ENCODE measurements at regions not wholly inside any gene's neighbourhood (a gene's known extent, or its start where the extent isn't known, plus 50 kb on each side); places are given as distances from the start of the nearest gene placed in this dataset.
A peak's percentile ranks its signal among the peaks of the same experiment; 100 is the strongest.

DNA sequence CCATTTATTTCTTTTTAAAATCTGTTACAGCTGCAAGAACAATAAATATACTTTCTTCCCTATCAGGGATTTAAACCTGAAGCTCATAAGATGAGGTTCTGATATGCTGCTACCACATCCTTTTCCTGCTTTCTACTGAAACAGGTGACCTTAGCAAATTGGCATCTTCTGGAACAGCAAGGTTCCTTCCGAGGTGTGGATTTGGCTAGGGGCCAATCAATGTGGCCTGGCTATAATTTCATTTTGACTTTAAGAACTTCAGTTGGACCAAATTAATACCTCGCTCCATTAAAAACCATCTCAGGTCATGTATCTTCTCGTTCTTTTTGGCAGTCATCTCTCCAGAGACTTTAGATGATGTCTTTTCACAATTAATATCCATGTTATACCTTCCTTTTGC lies 53.4 kb upstream of the C3orf80 start:
- Histone ChIP-seq H3K36me3 (ENCODE audit: insufficient read depth, low read length) (no peaks in the 10 kb centered on the region), H2AFZ (ENCODE audit: low read depth, low read length) (no peak overlapping the region), H3K79me2 (ENCODE audit: insufficient read depth, low read length) (no peaks in the 10 kb centered on the region), H3K9ac (ENCODE audit: low read length) (no peak overlapping the region), H3K27ac (ENCODE audit: low read depth, low read length) (no peak overlapping the region), H3K27me3 (ENCODE audit: insufficient read depth, low read length) (no peaks in the 10 kb centered on the region), H3K4me3 (ENCODE audit: insufficient read depth, low read depth, low read length) (no peak overlapping the region), H3K4me1 (ENCODE audit: insufficient read depth, low read length) (peaks cover 17% of the 10 kb centered on the region), H3K4me2 (ENCODE audit: low read length) (no peak overlapping the region), H3K9me3 (ENCODE audit: insufficient read depth, low read depth, low read length) (no peaks in the 10 kb centered on the region), H4K20me1 (ENCODE audit: insufficient read depth, low read length) (no peaks in the 10 kb centered on the region)
- Mint-ChIP-seq H3K36me3 (ENCODE audit: low read depth, unreplicated experiment) (peaks cover 3% of the 10 kb centered on the region), H3K4me3 (ENCODE audit: unreplicated experiment) (no peak overlapping the region), H3K27me3 (ENCODE audit: low read depth, unreplicated experiment) (no peaks in the 10 kb centered on the region), H3K9me3 (ENCODE audit: unreplicated experiment) (peaks cover 1% of the 10 kb centered on the region), H3K4me1 (ENCODE audit: low read depth, unreplicated experiment) (peaks cover 32% of the 10 kb centered on the region), H3K27ac (ENCODE audit: unreplicated experiment) (no peak overlapping the region)
- TF ChIP-seq EZH2 (IDR thresholded peaks at IDR 0.05; ENCODE audit: insufficient read depth, low read length), result no peak
- TF ChIP-seq, protein P1, sequence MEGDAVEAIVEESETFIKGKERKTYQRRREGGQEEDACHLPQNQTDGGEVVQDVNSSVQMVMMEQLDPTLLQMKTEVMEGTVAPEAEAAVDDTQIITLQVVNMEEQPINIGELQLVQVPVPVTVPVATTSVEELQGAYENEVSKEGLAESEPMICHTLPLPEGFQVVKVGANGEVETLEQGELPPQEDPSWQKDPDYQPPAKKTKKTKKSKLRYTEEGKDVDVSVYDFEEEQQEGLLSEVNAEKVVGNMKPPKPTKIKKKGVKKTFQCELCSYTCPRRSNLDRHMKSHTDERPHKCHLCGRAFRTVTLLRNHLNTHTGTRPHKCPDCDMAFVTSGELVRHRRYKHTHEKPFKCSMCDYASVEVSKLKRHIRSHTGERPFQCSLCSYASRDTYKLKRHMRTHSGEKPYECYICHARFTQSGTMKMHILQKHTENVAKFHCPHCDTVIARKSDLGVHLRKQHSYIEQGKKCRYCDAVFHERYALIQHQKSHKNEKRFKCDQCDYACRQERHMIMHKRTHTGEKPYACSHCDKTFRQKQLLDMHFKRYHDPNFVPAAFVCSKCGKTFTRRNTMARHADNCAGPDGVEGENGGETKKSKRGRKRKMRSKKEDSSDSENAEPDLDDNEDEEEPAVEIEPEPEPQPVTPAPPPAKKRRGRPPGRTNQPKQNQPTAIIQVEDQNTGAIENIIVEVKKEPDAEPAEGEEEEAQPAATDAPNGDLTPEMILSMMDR (IDR thresholded peaks at IDR 0.05; ENCODE audit: insufficient read depth, low read depth, low read length), result no peak
- DNase-seq (ENCODE audit: low read depth), result no peak
- FAIRE-seq, result no peak

DNA sequence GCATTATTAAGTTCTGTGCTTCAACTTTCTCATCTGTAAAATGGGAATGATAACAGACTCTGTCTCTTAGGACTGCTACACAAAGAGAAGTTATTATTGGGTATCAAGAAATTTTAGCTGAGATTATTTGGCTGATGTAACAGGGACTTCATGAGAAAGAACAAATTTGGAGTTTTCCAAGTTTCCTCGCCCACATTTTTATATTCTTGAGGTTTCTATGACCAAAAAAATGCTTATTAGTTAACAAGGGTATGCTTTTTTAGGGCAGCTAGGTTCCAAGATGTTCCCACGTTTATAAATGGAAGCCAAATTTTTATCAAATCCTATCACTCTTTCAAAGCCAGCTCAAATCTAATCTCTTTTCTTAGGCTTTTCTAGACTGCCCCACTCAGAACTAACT lies 50.6 kb upstream of the C3orf80 start:
- no peak for TF ChIP-seq EZH2 (IDR thresholded peaks at IDR 0.05; ENCODE audit: insufficient read depth, low read length)
- TF ChIP-seq, protein P1 (IDR thresholded peaks at IDR 0.05; ENCODE audit: insufficient read depth, low read depth, low read length), result no peak
- Mint-ChIP-seq H3K9me3 (ENCODE audit: unreplicated experiment) (peaks cover 4% of the 10 kb centered on the region), H3K27ac (ENCODE audit: unreplicated experiment) (no peak overlapping the region), H3K36me3 (ENCODE audit: low read depth, unreplicated experiment) (peaks cover 3% of the 10 kb centered on the region), H3K4me3 (ENCODE audit: unreplicated experiment) (no peak overlapping the region), H3K27me3 (ENCODE audit: low read depth, unreplicated experiment) (no peaks in the 10 kb centered on the region), H3K4me1 (ENCODE audit: low read depth, unreplicated experiment) (peaks cover 15% of the 10 kb centered on the region)
- H3K4me3 ChIP-seq (ENCODE audit: insufficient read depth, low read depth, low read length), result no peak overlapping the region
- H3K27ac ChIP-seq (ENCODE audit: low read depth, low read length), result no peak overlapping the region
- no peak overlapping the region for H3K4me2 ChIP-seq (ENCODE audit: low read length)
- DNase-seq (ENCODE audit: low read depth) (peak; percentile 73), FAIRE-seq (no peak)
- peaks cover 6% of the 10 kb centered on the region for H3K4me1 ChIP-seq (ENCODE audit: insufficient read depth, low read length)
- no peak overlapping the region for H2AFZ ChIP-seq (ENCODE audit: low read depth, low read length)
- H3K9me3 ChIP-seq (ENCODE audit: insufficient read depth, low read depth, low read length), result no peaks in the 10 kb centered on the region
- no peaks in the 10 kb centered on the region for H3K79me2 ChIP-seq (ENCODE audit: insufficient read depth, low read length)
- no peaks in the 10 kb centered on the region for H4K20me1 ChIP-seq (ENCODE audit: insufficient read depth, low read length)
- H3K9ac ChIP-seq (ENCODE audit: low read length), result no peak overlapping the region
- H3K27me3 ChIP-seq (ENCODE audit: insufficient read depth, low read length), result no peaks in the 10 kb centered on the region
- no peaks in the 10 kb centered on the region for H3K36me3 ChIP-seq (ENCODE audit: insufficient read depth, low read length)

Measured in astrocyte (in vitro differentiated cells and primary cell).